ENCODE measurements at regions not wholly inside any gene's neighbourhood (a gene's known extent, or its start where the extent isn't known, plus 50 kb on each side); places are given as distances from the start of the nearest gene placed in this dataset.

GRCh38 chr9:38312406-38312805, 80.1 kb upstream of the ALDH1B1 start:
- DNase-seq = no peak

GRCh38 chr9:38311382-38312270, 80.9 kb upstream of the ALDH1B1 start:
- no peak for DNase-seq

- DNase-seq = no peak
These were observed 82.9 kb upstream of the ALDH1B1 start for GRCh38 chr9:38309324-38310195.

DNA sequence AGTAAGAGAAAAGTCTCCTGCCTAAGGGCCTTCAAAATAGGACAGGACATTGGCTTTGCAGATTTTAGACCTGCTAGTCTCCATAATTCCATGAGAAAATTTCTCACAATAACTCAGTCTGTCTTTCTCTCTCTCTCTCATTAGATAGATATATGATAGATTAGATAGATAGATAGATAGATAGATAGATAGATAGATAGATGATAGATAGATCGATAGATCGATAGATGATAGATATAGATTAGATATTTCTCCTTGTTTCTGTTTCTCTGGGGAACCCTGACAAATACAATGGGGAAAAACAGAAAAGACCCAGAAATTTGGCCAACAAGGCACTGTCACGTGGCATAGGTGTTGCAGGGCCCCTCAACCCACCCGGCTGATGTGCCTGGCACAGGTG, 84.4 kb upstream of the ALDH1B1 start:
- DNase-seq = no peak

GRCh38 chr9:38306899-38307298, 85.6 kb upstream of the ALDH1B1 start:
- no peak for DNase-seq

DNA sequence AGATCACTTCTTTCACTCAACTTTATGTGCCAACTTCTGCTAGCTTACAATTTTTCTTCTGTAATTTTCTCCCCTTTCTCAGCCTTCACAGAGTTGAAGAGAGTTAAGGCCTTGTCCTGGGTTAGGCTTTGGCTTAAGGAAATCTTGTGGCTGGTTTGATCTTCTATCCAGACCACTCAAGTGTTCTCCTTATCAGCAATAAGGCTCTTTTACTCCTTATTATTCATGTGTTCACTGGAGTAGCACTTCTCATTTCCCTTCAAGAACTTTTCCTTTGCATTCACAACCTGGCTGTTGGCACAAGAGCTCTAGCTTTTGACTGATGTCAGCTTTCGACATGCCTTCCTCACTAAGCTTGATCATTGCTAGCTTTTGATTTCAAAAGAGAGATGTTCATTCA, 86.9 kb upstream of the ALDH1B1 start:
- DNase-seq = no peak

DNA sequence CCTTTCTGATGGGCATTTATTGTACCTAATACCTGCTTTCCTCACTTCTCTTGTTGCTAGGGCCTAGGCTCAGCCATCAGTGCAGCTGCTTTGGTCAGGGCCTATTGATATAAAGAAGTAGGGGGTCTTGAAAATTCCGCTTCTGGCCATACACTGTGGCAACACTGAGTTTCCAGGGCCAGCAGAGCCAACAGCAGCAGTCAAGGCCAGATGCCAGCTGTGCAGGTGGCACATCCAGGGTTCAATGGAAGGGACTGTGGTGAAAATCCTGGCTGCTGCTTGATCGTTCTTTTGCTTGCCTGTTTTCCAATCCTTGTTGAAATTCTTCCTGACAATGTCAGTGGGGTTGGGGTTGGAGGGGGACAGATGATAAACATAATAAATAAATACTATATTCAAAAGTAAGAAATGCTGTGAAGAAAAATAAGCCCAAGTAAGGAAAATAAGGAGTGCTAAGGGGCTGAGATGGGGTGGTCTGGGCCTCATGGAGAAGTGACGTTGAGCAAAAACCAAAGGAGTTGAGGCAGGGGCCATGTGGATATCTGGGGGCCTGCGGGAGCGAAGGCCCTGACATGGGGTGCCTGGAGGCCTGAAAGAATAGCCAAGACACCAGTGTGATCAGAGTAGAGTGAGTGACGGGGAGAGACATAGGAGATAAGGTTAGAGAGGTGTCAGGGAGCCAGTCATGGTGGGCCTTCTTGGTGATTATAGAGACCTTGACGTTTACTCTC, 91.0 kb upstream of the ALDH1B1 start:
- no peak for DNase-seq

DNA sequence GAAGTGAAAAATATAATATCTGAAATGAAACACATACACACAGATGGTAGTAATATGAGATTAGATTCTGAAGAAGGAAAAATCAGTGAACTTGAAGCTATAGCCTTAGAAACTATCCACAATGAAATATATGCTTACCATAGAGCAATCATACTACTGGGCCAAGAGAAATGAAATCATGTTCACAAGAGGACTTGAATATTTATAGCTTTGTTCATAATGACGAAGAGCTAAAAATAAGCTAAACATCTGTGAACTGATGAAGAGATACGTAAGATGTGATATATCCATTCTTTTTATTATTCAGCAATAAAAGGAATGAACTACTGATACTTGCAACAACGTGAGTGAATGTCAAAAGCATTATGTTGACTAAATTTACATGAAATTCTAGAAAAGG, 92.6 kb upstream of the ALDH1B1 start:
- no peak for DNase-seq

DNA sequence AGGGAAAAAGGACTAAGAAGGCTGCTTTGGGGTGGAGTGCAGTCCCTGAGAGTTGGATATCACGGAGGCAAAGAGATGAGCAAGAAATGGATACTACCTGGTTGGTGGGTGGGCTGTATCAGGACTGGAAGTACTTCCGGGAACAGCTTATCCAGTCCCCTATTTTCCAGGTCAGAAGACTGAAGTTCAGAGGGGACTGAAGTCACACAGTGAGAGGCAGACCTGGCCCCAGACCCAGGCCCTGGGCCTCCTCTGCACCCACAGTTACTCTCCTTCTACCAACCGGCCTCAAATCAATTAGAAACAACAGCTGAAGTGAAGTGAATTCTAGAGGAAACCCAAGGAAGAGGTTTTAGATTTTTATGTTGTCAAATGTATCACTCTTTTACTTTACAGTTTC, 93.6 kb upstream of the ALDH1B1 start:
- no peak for DNase-seq

- DNase-seq = no peak
These were observed 94.0 kb upstream of the ALDH1B1 start for GRCh38 chr9:38298503-38298902.

DNA sequence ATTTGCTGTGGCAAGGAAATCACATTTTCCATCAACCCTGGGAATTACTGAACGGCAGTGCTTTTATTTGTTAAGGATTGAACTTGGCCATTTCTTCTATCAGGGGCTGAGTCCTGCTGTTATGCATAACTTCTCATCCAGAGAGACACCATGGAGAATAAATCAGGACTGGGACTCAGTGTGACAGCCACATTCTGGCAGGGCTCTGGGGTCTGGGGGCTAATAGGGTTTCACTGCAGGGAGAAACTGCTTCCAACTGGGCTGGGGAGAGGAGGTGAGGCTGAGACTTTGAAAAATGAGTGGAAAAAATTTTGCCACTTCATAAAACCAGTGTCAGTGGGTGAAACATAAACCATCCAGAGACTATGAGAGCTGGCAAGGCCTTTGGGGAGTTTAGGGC, 95.7 kb upstream of the ALDH1B1 start:
- no peak for DNase-seq

DNA sequence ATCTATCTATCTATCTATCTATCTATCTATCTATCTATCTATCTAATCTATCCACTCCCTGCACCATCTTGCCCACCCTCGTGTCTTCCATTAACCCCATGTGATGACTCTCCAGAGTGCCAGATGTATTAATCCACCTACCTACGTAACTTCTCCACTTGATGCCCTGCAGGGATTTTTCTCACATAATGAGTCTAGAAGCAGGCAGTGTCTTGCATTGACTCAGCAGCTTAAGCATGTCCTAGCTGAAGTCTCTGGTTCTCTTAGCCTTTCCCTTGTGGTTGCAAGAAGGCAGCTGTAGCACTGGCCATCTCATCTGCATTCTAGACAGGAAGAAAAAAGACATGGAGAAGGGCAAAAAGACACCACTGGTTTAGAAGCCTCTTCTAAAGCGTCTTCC, 96.7 kb upstream of the ALDH1B1 start:
- DNase-seq = no peak

GRCh38 chr9:38294220-38294960, 98.1 kb upstream of the ALDH1B1 start:
- DNase-seq = no peak

DNA sequence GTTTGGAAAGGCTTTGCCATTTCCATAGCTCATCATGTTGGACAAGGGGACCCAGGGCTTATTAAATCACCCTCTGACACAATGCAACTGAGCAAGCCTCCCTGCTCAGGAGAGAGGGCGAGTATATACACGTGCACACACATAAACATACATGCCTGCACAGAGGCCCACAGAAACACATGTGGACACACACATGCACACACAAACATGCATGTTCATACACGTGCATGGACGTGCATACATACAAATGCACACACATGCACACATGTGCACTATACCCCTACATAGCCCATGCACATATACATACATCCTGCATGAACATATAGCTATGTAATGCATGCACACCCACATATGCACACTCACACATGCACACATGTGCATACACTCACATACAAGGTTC, 99.5 kb upstream of the ALDH1B1 start:
- no peak for DNase-seq

GRCh38 chr9:38292480-38292879, 100.0 kb upstream of the ALDH1B1 start:
- DNase-seq = no peak

DNA sequence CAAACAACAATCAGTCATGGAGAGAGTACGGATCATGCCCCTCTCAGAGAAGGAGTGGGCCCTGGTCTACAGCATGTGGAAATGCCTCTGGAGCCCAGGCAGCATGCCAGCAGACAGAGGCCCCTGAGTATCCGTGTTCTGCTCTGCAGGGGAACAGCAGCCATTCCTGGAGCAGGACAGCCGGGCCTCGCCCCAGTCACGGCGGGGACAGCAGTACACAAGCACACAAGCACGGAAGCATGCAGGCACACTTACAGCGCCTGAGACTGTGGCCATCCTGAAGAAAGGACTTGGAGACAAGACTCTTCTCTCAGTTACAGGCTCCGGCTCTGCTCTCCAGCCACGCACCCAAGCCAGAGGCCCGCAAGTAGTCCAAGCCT, 102.6 kb upstream of the ALDH1B1 start:
- no peak for DNase-seq

- DNase-seq = no peak
These were observed 103.2 kb upstream of the ALDH1B1 start for GRCh38 chr9:38289236-38289865.

- no peak for DNase-seq
These were observed 104.0 kb upstream of the ALDH1B1 start for GRCh38 chr9:38288502-38288901.

GRCh38 chr9:38287420-38287985, 105.0 kb upstream of the ALDH1B1 start:
- DNase-seq = no peak

- DNase-seq = no peak
These were observed 105.7 kb upstream of the ALDH1B1 start for GRCh38 chr9:38286766-38287165.

GRCh38 chr9:38286357-38286756, 106.1 kb upstream of the ALDH1B1 start:
- DNase-seq = no peak

GRCh38 chr9:38285236-38285635, 107.3 kb upstream of the ALDH1B1 start:
- no peak for DNase-seq
